A549 (cell line): ENCODE measurements at regions not wholly inside any gene's neighbourhood (a gene's known extent, or its start where the extent isn't known, plus 50 kb on each side); places are given as distances from the start of the nearest gene placed in this dataset.

Source experiments
- CTCF ChIP-seq: fragments of >200 bp; sonication (Bioruptor Twin); formaldehyde crosslinking; IDR thresholded peaks from 3 replicates; pipeline ENCODE4 v1.5.1; 2016
- ELK1 ChIP-seq: fragments of 150-350 bp; IDR thresholded peaks from 2 replicates; pipeline ENCODE4 v1.6.1; 2014; ENCODE audit warnings: low read depth, mild to moderate bottlenecking, low read length
- JUN ChIP-seq, 2 experiments: fragments of >200 bp; sonication (Bioruptor Twin); formaldehyde crosslinking; IDR thresholded peaks; 2 replicates in 1 of 2; 3 replicates in 1 of 2; pipeline ENCODE4 v1.6.1; 2016 to 2017
- KDM1A ChIP-seq: fragments of 200-600 bp; sonication (generic); IDR thresholded peaks from 2 replicates; pipeline ENCODE4 v1.6.1; 2016; ENCODE audit warnings: low read depth, mild to moderate bottlenecking
- POLR2A ChIP-seq: IDR thresholded peaks from 2 replicates; pipeline ENCODE4 v1.6.1; 2012; ENCODE audit warnings: mild to moderate bottlenecking, low read length
- RAD21 ChIP-seq, 2 experiments: fragments of >200 bp in 1 of 2; sonication (Bioruptor Twin) in 1 of 2; formaldehyde crosslinking in 1 of 2; IDR thresholded peaks in 1 of 2; conservative IDR thresholded peaks in 1 of 2; 2 replicates in 1 of 2; 3 replicates in 1 of 2; pipeline ENCODE4 v1.6.1; 2012 to 2018; ENCODE audit warnings: inconsistent platforms in 1 of 2
- SMC3 ChIP-seq: fragments of >200 bp; sonication (Bioruptor Twin); formaldehyde crosslinking; IDR thresholded peaks from 3 replicates; pipeline ENCODE4 v1.6.1; 2018; ENCODE audit warnings: inconsistent platforms

- TF ChIP-seq CTCF, result no peak
- TF ChIP-seq POLR2A, result no peak
- no peak for TF ChIP-seq JUN (IDR thresholded peaks at IDR 0.05)
- no peak for TF ChIP-seq SMC3
- no peak for TF ChIP-seq ELK1
- TF ChIP-seq RAD21 (conservative IDR thresholded peaks at IDR 0.05 in 1 of 2, IDR thresholded peaks at IDR 0.05 in 1 of 2), result no peak
- no peak for TF ChIP-seq KDM1A
Measured at GRCh38 chr4:79585330-79585729, 177.3 kb upstream of the GK2 start.
